NCI-H187 (cell line): ENCODE measurements at regions not wholly inside any gene's neighbourhood (a gene's known extent, or its start where the extent isn't known, plus 50 kb on each side); places are given as distances from the start of the nearest gene placed in this dataset.

Source experiments
- DNase-seq, 2 experiments: peaks; one replicate each; lab custom pipeline; 2025; lab: John Stamatoyannopoulos, UW

- DNase-seq, result no peak
These were observed 174.7 kb downstream of the GATA3 start for GRCh38 chr10:8229153-8229552.

- DNase-seq, result no peak
These were observed 176.4 kb downstream of the GATA3 start for GRCh38 chr10:8230902-8231301.

- DNase-seq, result no peak
These were observed 178.6 kb downstream of the GATA3 start for GRCh38 chr10:8233049-8233448.

GRCh38 chr10:8233832-8234259 is 179.4 kb downstream of the GATA3 start:
- DNase-seq, result no peak

GRCh38 chr10:8235253-8236027 is 181.0 kb downstream of the GATA3 start:
- DNase-seq, result no peak

- no peak for DNase-seq
These were observed 184.5 kb downstream of the GATA3 start for GRCh38 chr10:8238986-8239385.

GRCh38 chr10:8240861-8241260 is 186.4 kb downstream of the GATA3 start:
- DNase-seq, result no peak

- no peak for DNase-seq
These were observed 187.9 kb downstream of the GATA3 start for GRCh38 chr10:8242295-8242872.

GRCh38 chr10:8245131-8245813 is 190.8 kb downstream of the GATA3 start:
- no peak for DNase-seq

GRCh38 chr10:8245814-8246142 is 191.3 kb downstream of the GATA3 start:
- no peak for DNase-seq

GRCh38 chr10:8246548-8246947 is 192.1 kb downstream of the GATA3 start:
- no peak for DNase-seq

- DNase-seq, result no peak
These were observed 192.7 kb downstream of the GATA3 start for GRCh38 chr10:8247191-8247590.

- DNase-seq, result no peak
These were observed 194.4 kb downstream of the GATA3 start for GRCh38 chr10:8248868-8249267.

- DNase-seq, result no peak
These were observed 199.9 kb downstream of the GATA3 start for GRCh38 chr10:8254350-8254749.

GRCh38 chr10:8255301-8255700 is 200.8 kb downstream of the GATA3 start:
- no peak for DNase-seq

- DNase-seq, result no peak
These were observed 206.2 kb downstream of the GATA3 start for GRCh38 chr10:8260645-8261044.

GRCh38 chr10:8262317-8262716 is 207.8 kb downstream of the GATA3 start:
- no peak for DNase-seq

- DNase-seq, result no peak
These were observed 215.5 kb downstream of the GATA3 start for GRCh38 chr10:8269976-8270375.

GRCh38 chr10:8272794-8273425 is 218.4 kb downstream of the GATA3 start:
- no peak for DNase-seq

GRCh38 chr10:8273749-8274148 is 219.3 kb downstream of the GATA3 start:
- no peak for DNase-seq

GRCh38 chr10:8275911-8276310 is 221.4 kb downstream of the GATA3 start:
- DNase-seq, result no peak

GRCh38 chr10:8278099-8278498 is 223.6 kb downstream of the GATA3 start:
- no peak for DNase-seq

- DNase-seq, result no peak
These were observed 225.1 kb downstream of the GATA3 start for GRCh38 chr10:8279598-8279997.
